ENCODE measurements at regions not wholly inside any gene's neighbourhood (a gene's known extent, or its start where the extent isn't known, plus 50 kb on each side); places are given as distances from the start of the nearest gene placed in this dataset.

- no peak for TF ChIP-seq POLR2AphosphoS5 (IDR thresholded peaks at IDR 0.05; ENCODE audit: low read depth, low read length)
- no peak for TF ChIP-seq REST (IDR thresholded peaks at IDR 0.05; ENCODE audit: insufficient read depth in 1 of 2, low read depth in 2 of 2, low read length in 2 of 2)
- no peak for TF ChIP-seq FOXP2 (optimal IDR thresholded peaks at IDR 0.05; ENCODE audit: borderline replicate concordance, extremely low read depth, extremely low read length, insufficient read depth)
- TF ChIP-seq SIN3A (IDR thresholded peaks at IDR 0.05; ENCODE audit: borderline replicate concordance, insufficient read depth, low read length) = no peak
These were observed 82.3 kb upstream of the TIAM1 start for GRCh38 chr21:31426235-31426797.

- TF ChIP-seq SIN3A (IDR thresholded peaks at IDR 0.05; ENCODE audit: borderline replicate concordance, insufficient read depth, low read length) = no peak
- TF ChIP-seq REST (IDR thresholded peaks at IDR 0.05; ENCODE audit: insufficient read depth in 1 of 2, low read depth in 2 of 2, low read length in 2 of 2) = no peak
- no peak for TF ChIP-seq TAF1 (IDR thresholded peaks at IDR 0.05; ENCODE audit: borderline replicate concordance, insufficient read depth, low read length)
- no peak for TF ChIP-seq FOXP2 (optimal IDR thresholded peaks at IDR 0.05; ENCODE audit: borderline replicate concordance, extremely low read depth, extremely low read length, insufficient read depth)
- TF ChIP-seq POLR2AphosphoS5 (IDR thresholded peaks at IDR 0.05; ENCODE audit: low read depth, low read length) = no peak
These were observed 81.1 kb upstream of the TIAM1 start for GRCh38 chr21:31425138-31425537.

GRCh38 chr21:31424058-31424457, 80.0 kb upstream of the TIAM1 start:
- TF ChIP-seq FOXP2 (optimal IDR thresholded peaks at IDR 0.05; ENCODE audit: borderline replicate concordance, extremely low read depth, extremely low read length, insufficient read depth) (no peak), TAF1 (IDR thresholded peaks at IDR 0.05; ENCODE audit: borderline replicate concordance, insufficient read depth, low read length) (no peak), SIN3A (IDR thresholded peaks at IDR 0.05; ENCODE audit: borderline replicate concordance, insufficient read depth, low read length) (no peak), REST (IDR thresholded peaks at IDR 0.05; ENCODE audit: insufficient read depth in 1 of 2, low read depth in 2 of 2, low read length in 2 of 2) (no peak), POLR2AphosphoS5 (IDR thresholded peaks at IDR 0.05; ENCODE audit: low read depth, low read length) (no peak)

- no peak for TF ChIP-seq SIN3A (IDR thresholded peaks at IDR 0.05; ENCODE audit: borderline replicate concordance, insufficient read depth, low read length)
- no peak for TF ChIP-seq TAF1 (IDR thresholded peaks at IDR 0.05; ENCODE audit: borderline replicate concordance, insufficient read depth, low read length)
- TF ChIP-seq FOXP2 (optimal IDR thresholded peaks at IDR 0.05; ENCODE audit: borderline replicate concordance, extremely low read depth, extremely low read length, insufficient read depth) = no peak
- no peak for TF ChIP-seq POLR2AphosphoS5 (IDR thresholded peaks at IDR 0.05; ENCODE audit: low read depth, low read length)
- no peak for TF ChIP-seq REST (IDR thresholded peaks at IDR 0.05; ENCODE audit: insufficient read depth in 1 of 2, low read depth in 2 of 2, low read length in 2 of 2)
These were observed 76.9 kb upstream of the TIAM1 start for GRCh38 chr21:31420988-31421387.

- TF ChIP-seq REST (IDR thresholded peaks at IDR 0.05; ENCODE audit: insufficient read depth in 1 of 2, low read depth in 2 of 2, low read length in 2 of 2) (no peak), POLR2AphosphoS5 (IDR thresholded peaks at IDR 0.05; ENCODE audit: low read depth, low read length) (no peak), FOXP2 (optimal IDR thresholded peaks at IDR 0.05; ENCODE audit: borderline replicate concordance, extremely low read depth, extremely low read length, insufficient read depth) (no peak), SIN3A (IDR thresholded peaks at IDR 0.05; ENCODE audit: borderline replicate concordance, insufficient read depth, low read length) (no peak)
These were observed 76.3 kb upstream of the TIAM1 start for GRCh38 chr21:31420354-31420753.

Data from PFSK-1 (cell line).